Upper lobe of right lung (tissue), 1 donor: ENCODE measurements at regions not wholly inside any gene's neighbourhood (a gene's known extent, or its start where the extent isn't known, plus 50 kb on each side); places are given as distances from the start of the nearest gene placed in this dataset.
"Not testable (repeated sequence)": the region's sequence is repeated elsewhere in the genome, so short reads cannot be mapped to it uniquely, and the experiment has no call there.

ENCODE experiments used
- ATAC-seq: fragments of 200-7000 bp; cut with Tn5 transposase; one replicate; pipeline ENCODE4 v1.9.1; 2020; ENCODE audit warnings: mild to moderate bottlenecking, moderate library complexity
- DNase-seq: peaks from one replicate; pipeline ENCODE4 v3.0.0-alpha.2; 2020
- H3K27ac ChIP-seq: fragments of 200-600 bp; one replicate; pipeline ENCODE4 v1.8.0; 2022
- H3K27me3 ChIP-seq: fragments of 200-600 bp; one replicate; pipeline ENCODE4 v1.8.0; 2022; ENCODE audit warnings: mild to moderate bottlenecking
- H3K36me3 ChIP-seq: fragments of 200-600 bp; one replicate; pipeline ENCODE4 v1.8.0; 2022
- H3K4me1 ChIP-seq: fragments of 200-600 bp; one replicate; pipeline ENCODE4 v1.8.0; 2022
- H3K4me3 ChIP-seq: fragments of 200-600 bp; one replicate; pipeline ENCODE4 v1.8.0; 2022; ENCODE audit warnings: mild to moderate bottlenecking
- H3K9me3 ChIP-seq: fragments of 200-600 bp; one replicate; pipeline ENCODE4 v1.8.0; 2022
- CTCF ChIP-seq: fragments of 200-600 bp; IDR thresholded peaks from one replicate; pipeline ENCODE4 v1.8.0; 2022; ENCODE audit warnings: antibody characterized with exemption
- intact Hi-C: fragments of 100-400 bp; cut with DNase I; formaldehyde crosslinking; loops from one replicate; pipeline ENCODE4 v1.11.0; 2022
- donor health status: DM: no; HTN: yes; CAD: no; lungs with severe emphysema.

GRCh38 chr1:164163289-164163849 lies 395.6 kb upstream of the PBX1 start:
- Histone ChIP-seq H3K4me3 (no peak overlapping the region), H3K36me3 (no peaks in the 10 kb centered on the region), H3K4me1 (no peaks in the 10 kb centered on the region), H3K27me3 (no peaks in the 10 kb centered on the region), H3K9me3 (no peaks in the 10 kb centered on the region), H3K27ac (no peak overlapping the region)
- DNase-seq (no peak), ATAC-seq (no peak)
- TF ChIP-seq CTCF, result no peak
- intact Hi-C loops, result no loop called here

GRCh38 chr1:164165466-164165865 lies 393.5 kb upstream of the PBX1 start:
- DNase-seq, result no peak
- intact Hi-C loops, result no loop called here
- TF ChIP-seq CTCF, result no peak

DNA sequence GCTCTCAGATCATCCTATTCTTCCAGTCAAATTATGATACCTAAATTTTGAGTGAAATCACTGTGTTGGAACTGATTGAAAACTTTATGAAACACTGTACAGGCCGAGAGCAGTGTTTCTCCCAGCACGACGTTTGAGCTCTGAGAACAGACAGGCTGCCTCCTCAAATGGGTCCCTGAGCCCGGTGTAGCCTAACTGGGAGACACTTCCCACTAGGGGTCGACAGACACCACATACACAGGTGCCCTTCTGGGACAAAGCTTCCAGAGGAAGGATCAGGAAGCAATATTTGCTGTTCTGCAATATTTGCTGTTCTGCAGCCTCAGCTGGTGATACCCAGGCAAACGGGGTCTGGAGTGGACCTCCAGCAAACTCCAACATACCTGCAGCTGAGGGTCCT lies 392.5 kb upstream of the PBX1 start:
- H3K9me3 ChIP-seq, DNase-seq, H3K27ac ChIP-seq, H3K36me3 ChIP-seq, H3K4me1 ChIP-seq, intact Hi-C loops, H3K4me3 ChIP-seq, H3K27me3 ChIP-seq: not testable (repeated sequence)
- peak; percentile 26 for ATAC-seq
- TF ChIP-seq CTCF, result peak; percentile 28

More at GRCh38 chr1:164165466-164165865, 393.5 kb upstream of the PBX1 start:
- Histone ChIP-seq H3K27me3 (no peaks in the 10 kb centered on the region), H3K36me3 (no peaks in the 10 kb centered on the region), H3K4me3 (no peak overlapping the region), H3K4me1 (no peaks in the 10 kb centered on the region), H3K9me3 (no peaks in the 10 kb centered on the region), H3K27ac (no peak overlapping the region)
- ATAC-seq, result no peak

DNA sequence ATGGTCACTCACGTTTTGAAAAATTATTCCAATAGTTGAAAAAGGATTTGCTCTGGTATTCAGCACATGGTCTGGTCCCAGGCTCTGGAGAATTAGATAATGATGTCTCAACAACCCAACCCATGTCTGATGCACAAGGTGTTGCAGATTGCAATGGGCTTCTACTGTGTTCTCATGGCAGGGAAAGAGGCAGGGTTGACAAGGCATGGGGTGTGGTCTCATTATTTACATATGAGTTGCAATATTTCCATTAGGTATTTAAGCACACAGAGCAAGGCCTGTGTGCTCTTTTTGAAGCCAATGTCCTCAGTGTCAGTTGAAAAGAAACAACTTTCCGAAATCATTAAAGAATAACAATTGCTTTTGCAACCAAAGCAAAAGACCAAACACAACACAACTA lies 381.9 kb upstream of the PBX1 start:
- Histone ChIP-seq H3K4me1 (no peaks in the 10 kb centered on the region), H3K27ac (no peak overlapping the region), H3K36me3 (no peaks in the 10 kb centered on the region), H3K4me3 (no peak overlapping the region), H3K27me3 (no peaks in the 10 kb centered on the region), H3K9me3 (no peaks in the 10 kb centered on the region)
- TF ChIP-seq CTCF, result no peak
- intact Hi-C loops, result no loop called here
- DNase-seq (no peak), ATAC-seq (no peak)

DNA sequence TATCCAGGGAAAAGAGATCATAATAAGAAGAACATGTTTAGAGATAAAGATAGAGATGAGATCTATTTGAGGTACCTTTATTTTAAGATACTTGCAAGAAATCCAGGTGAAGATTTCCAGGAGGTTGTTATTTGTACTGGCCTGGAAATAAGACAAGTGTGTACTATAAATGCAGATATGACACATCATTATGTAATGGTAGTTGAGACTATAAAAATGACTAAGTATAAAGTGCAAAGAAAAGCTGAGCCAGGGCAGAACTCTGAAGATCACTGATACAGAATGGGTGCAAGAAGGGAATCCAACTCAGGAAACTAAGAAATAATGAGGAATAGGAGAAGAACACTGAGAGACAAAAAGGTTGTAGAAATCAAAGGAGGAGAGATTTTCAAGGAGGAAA lies 378.2 kb upstream of the PBX1 start:
- no peaks in the 10 kb centered on the region for H3K27me3 ChIP-seq
- DNase-seq, result no peak
- intact Hi-C loops, result no loop called here
- ATAC-seq, result no peak
- TF ChIP-seq CTCF, result no peak
- H3K27ac ChIP-seq, result no peak overlapping the region
- no peaks in the 10 kb centered on the region for H3K36me3 ChIP-seq
- no peaks in the 10 kb centered on the region for H3K9me3 ChIP-seq
- no peaks in the 10 kb centered on the region for H3K4me1 ChIP-seq
- H3K4me3 ChIP-seq, result no peak overlapping the region
